Upper lobe of right lung (tissue), 1 donor: ENCODE measurements at regions not wholly inside any gene's neighbourhood (a gene's known extent, or its start where the extent isn't known, plus 50 kb on each side); places are given as distances from the start of the nearest gene placed in this dataset.
"Not testable (repeated sequence)": the region's sequence is repeated elsewhere in the genome, so short reads cannot be mapped to it uniquely, and the experiment has no call there.

ENCODE experiments used
- ATAC-seq: fragments of 200-7000 bp; cut with Tn5 transposase; one replicate; pipeline ENCODE4 v1.9.1; 2020; ENCODE audit warnings: mild to moderate bottlenecking, moderate library complexity
- DNase-seq: peaks from one replicate; pipeline ENCODE4 v3.0.0-alpha.2; 2020
- H3K27ac ChIP-seq: fragments of 200-600 bp; one replicate; pipeline ENCODE4 v1.8.0; 2022
- H3K27me3 ChIP-seq: fragments of 200-600 bp; one replicate; pipeline ENCODE4 v1.8.0; 2022; ENCODE audit warnings: mild to moderate bottlenecking
- H3K36me3 ChIP-seq: fragments of 200-600 bp; one replicate; pipeline ENCODE4 v1.8.0; 2022
- H3K4me1 ChIP-seq: fragments of 200-600 bp; one replicate; pipeline ENCODE4 v1.8.0; 2022
- H3K4me3 ChIP-seq: fragments of 200-600 bp; one replicate; pipeline ENCODE4 v1.8.0; 2022; ENCODE audit warnings: mild to moderate bottlenecking
- H3K9me3 ChIP-seq: fragments of 200-600 bp; one replicate; pipeline ENCODE4 v1.8.0; 2022
- intact Hi-C: fragments of 100-400 bp; cut with DNase I; formaldehyde crosslinking; loops from one replicate; pipeline ENCODE4 v1.11.0; 2022
- TF ChIP-seq, protein P1 (sequence below): fragments of 200-600 bp; IDR thresholded peaks from one replicate; pipeline ENCODE4 v1.8.0; 2022; ENCODE audit warnings: antibody characterized with exemption
- donor health status: DM: no; HTN: yes; CAD: no; lungs with severe emphysema.

DNA sequence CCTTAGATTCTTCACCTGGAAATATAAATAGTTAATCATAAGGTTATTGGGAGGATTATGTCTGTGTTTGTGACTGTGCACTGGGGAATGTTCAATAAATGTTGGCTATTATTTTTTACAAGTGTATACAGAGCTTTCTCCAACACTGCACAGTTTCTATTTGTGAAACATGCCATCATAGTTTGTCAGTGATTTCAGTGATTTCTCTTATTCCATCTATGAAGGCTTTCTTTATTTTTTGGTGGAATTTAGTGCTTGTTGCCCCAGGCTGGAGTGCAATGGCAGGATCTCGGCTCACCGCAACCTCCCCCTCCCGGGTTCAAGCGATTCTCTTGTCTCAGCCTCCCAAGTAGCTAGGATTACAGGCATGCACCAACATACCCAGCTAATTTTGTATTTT, 545.0 kb upstream of the GRM7 start:
- Histone ChIP-seq H3K4me3 (no peak overlapping the region), H3K9me3 (no peaks in the 10 kb centered on the region), H3K27me3 (no peaks in the 10 kb centered on the region), H3K4me1 (no peaks in the 10 kb centered on the region), H3K27ac (no peak overlapping the region), H3K36me3 (no peaks in the 10 kb centered on the region)
- TF ChIP-seq, protein P1, sequence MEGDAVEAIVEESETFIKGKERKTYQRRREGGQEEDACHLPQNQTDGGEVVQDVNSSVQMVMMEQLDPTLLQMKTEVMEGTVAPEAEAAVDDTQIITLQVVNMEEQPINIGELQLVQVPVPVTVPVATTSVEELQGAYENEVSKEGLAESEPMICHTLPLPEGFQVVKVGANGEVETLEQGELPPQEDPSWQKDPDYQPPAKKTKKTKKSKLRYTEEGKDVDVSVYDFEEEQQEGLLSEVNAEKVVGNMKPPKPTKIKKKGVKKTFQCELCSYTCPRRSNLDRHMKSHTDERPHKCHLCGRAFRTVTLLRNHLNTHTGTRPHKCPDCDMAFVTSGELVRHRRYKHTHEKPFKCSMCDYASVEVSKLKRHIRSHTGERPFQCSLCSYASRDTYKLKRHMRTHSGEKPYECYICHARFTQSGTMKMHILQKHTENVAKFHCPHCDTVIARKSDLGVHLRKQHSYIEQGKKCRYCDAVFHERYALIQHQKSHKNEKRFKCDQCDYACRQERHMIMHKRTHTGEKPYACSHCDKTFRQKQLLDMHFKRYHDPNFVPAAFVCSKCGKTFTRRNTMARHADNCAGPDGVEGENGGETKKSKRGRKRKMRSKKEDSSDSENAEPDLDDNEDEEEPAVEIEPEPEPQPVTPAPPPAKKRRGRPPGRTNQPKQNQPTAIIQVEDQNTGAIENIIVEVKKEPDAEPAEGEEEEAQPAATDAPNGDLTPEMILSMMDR = no peak
- ATAC-seq (no peak), DNase-seq (no peak)
- intact Hi-C loops = no loop called here

DNA sequence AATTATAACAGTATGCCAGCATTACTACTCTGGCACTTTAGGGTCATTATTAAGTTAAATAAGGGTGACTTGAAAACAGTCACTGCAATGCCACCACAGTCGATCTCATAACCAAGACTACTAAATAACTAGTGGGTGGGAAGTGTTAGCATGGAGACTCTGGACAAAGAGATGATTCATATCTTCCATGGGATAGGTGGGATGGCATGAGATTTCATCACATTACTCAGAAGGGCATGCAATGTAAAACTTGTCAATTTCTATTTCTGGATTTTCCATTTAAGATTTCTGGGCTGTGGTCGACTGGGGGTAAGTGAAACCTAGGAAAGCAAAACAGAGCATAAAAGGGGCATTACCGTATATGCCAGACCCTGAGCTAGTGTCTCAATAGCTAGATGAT, 538.9 kb upstream of the GRM7 start:
- TF ChIP-seq, protein P1 = no peak
- H3K4me3 ChIP-seq = no peak overlapping the region
- DNase-seq = no peak
- H3K9me3 ChIP-seq = no peaks in the 10 kb centered on the region
- intact Hi-C loops = no loop called here
- no peak for ATAC-seq
- no peaks in the 10 kb centered on the region for H3K36me3 ChIP-seq
- no peaks in the 10 kb centered on the region for H3K27me3 ChIP-seq
- H3K27ac ChIP-seq = no peak overlapping the region
- H3K4me1 ChIP-seq = no peaks in the 10 kb centered on the region

DNA sequence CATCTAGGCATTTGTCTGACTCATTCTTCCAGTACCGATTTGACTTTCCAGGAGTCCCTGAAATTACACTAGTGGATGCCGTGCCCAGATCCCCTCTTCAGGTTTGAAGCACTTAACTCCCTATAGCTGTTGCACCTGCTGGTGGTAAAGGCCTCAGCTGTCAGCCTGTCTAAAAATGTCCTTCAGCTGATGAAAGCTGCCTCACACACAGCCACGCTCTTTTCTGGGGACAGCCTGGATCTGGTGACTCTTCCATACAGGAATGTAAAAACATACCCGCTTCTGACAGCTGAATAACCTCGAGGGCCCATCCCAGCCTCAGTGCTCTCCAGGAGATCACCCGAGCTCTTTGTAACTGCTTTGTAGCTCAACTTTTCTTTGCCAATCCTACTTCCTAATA, 534.1 kb upstream of the GRM7 start:
- no peaks in the 10 kb centered on the region for H3K36me3 ChIP-seq
- no peak overlapping the region for H3K27ac ChIP-seq
- DNase-seq (no peak), ATAC-seq (no peak)
- intact Hi-C loops = no loop called here
- no peak overlapping the region for H3K4me3 ChIP-seq
- no peaks in the 10 kb centered on the region for H3K9me3 ChIP-seq
- no peaks in the 10 kb centered on the region for H3K4me1 ChIP-seq
- H3K27me3 ChIP-seq = no peaks in the 10 kb centered on the region
- TF ChIP-seq, protein P1 = no peak

DNA sequence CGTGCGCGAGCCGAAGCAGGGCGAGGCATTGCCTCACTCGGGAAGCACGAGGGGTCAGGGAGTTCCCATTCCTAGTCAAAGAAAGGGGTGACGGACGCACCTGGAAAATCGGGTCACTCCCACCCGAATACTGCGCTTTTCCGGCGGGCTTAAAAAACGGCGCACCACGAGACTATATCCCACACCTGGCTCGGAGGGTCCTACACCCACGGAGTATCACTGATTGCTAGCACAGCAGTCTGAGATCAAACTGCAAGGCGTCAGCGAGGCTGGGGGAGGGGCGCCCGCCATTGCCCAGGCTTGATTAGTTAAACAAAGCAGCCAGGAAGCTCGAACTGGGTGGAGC, 520.0 kb upstream of the GRM7 start:
- ATAC-seq, H3K4me1 ChIP-seq, H3K27me3 ChIP-seq, intact Hi-C loops, H3K27ac ChIP-seq, H3K9me3 ChIP-seq, DNase-seq, H3K4me3 ChIP-seq, H3K36me3 ChIP-seq: not testable (repeated sequence)

DNA sequence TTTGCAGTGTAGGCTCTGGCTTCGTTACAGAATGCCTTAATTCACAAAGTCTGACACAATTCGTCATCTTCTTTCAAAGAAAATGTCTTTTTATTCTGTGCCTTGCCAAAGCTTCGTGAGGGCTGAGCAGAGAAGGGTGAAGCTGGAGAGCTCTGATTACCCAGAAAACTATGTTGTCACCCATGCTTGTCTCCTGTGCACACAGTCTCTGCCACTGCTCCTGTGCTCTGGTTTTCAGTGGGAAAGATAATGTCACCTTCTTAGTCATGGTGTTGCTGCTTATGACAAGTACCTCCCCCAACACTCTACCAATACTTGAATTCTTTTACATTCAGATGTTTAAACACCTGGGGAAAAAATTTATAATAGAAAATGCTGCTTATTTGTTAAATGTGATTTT, 509.2 kb upstream of the GRM7 start:
- TF ChIP-seq, protein P1 = no peak
- intact Hi-C loops = no loop called here
- DNase-seq = no peak

DNA sequence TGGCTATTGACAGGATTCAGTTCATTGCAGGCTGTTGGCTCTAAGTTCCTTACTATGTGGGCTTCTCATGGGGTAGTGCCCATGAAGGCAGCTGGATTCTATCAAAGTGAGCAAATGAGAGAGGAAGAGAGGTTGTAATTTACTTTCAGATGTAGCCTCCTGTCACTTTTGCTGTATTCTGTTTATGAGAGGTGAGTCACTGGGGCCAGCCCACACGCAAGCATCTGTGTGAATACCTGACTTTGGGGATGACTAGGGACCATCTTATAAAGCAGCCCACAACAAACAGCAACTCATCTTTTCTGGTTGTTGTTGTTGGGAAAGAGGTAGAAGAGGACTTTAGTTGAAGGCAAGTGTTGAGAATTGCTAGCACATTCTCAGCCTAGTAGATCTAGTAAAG, 506.3 kb upstream of the GRM7 start:
- TF ChIP-seq, protein P1 = no peak
- H3K4me1 ChIP-seq = no peaks in the 10 kb centered on the region
- H3K36me3 ChIP-seq = no peaks in the 10 kb centered on the region
- DNase-seq (no peak), ATAC-seq (no peak)
- no peak overlapping the region for H3K4me3 ChIP-seq
- no peaks in the 10 kb centered on the region for H3K9me3 ChIP-seq
- H3K27ac ChIP-seq = no peak overlapping the region
- intact Hi-C loops = no loop called here
- no peaks in the 10 kb centered on the region for H3K27me3 ChIP-seq

More for the DNA sequence above, 509.2 kb upstream of the GRM7 start:
- ATAC-seq = no peak
- Histone ChIP-seq H3K36me3 (no peaks in the 10 kb centered on the region), H3K4me3 (no peak overlapping the region), H3K9me3 (no peaks in the 10 kb centered on the region), H3K27me3 (no peaks in the 10 kb centered on the region), H3K27ac (no peak overlapping the region), H3K4me1 (no peaks in the 10 kb centered on the region)
